ENCODE measurements at regions not wholly inside any gene's neighbourhood (a gene's known extent, or its start where the extent isn't known, plus 50 kb on each side); places are given as distances from the start of the nearest gene placed in this dataset.

DNA sequence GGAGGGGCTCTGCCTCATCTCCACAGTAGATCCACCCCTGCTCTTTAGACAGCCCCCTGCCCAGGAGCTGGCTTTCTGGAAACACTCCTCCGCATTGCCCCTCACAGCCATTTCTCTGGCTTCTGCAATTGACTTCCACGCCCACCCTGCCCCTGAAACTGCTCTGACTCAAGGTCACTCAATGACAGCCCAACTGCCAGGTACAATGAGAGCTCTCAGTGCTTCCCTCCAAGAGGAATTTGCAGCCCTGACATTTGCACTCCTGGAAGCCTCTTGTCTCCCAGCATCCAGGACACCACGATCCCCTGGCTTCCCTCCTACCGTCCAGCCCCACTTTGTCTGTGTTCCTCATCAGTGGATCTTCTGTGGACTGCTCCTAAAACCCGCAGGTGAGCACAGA, 421.5 kb downstream of the SOX9 start:
- Histone ChIP-seq H3K79me2 (ENCODE audit: insufficient read depth, low read length) (no peaks in the 10 kb centered on the region), H4K20me1 (ENCODE audit: insufficient read depth, low read length) (no peaks in the 10 kb centered on the region), H3K27ac (ENCODE audit: low read depth in 1 of 2, low read length in 2 of 2) (no peak overlapping the region), H3K27me3 (ENCODE audit: control insufficient read depth in 2 of 2, insufficient read depth in 2 of 2, low read length in 2 of 2) (peaks cover 3 to 12% of the 10 kb centered on the region in 2 donors), H3K9me3 (replicated peaks in 1 of 2; ENCODE audit: control insufficient read depth in 1 of 2, insufficient read depth in 1 of 2, low read length in 2 of 2) (no peaks in the 10 kb centered on the region), H3K4me1 (ENCODE audit: control insufficient read depth in 1 of 2, insufficient read depth in 2 of 2, low read length in 2 of 2) (no peaks in the 10 kb centered on the region), H3K4me3 (replicated peaks in 1 of 3; ENCODE audit: low read depth in 2 of 3, low read length in 3 of 3) (no peak overlapping the region), H2AFZ (ENCODE audit: insufficient read depth, low read depth, low read length, poor library complexity, severe bottlenecking) (no peak overlapping the region), H3K9ac (ENCODE audit: insufficient read depth, low read length, poor library complexity, severe bottlenecking) (no peak overlapping the region), H3K4me2 (replicated peaks; ENCODE audit: extremely low read depth, low read length, poor library complexity, severe bottlenecking) (no peak overlapping the region), H3K36me3 (replicated peaks in 1 of 2; ENCODE audit: control insufficient read depth in 1 of 2, insufficient read depth in 2 of 2, low read length in 2 of 2) (no peaks in the 10 kb centered on the region)
- Mint-ChIP-seq H3K9me3 (peaks cover 0 to 12% (median 2%) of the 10 kb centered on the region in 7 donors), H3K4me1 (peaks cover 6% of the 10 kb centered on the region), H3K36me3 (no peaks in the 10 kb centered on the region), H3K4me3 (no peak overlapping the region), H3K27ac (no peak overlapping the region), H3K27me3 (ENCODE audit: low read depth in 3 of 3) (peaks cover 22 to 38% (median 22%) of the 10 kb centered on the region in 3 donors)
- DNase-seq = no peak
- TF ChIP-seq, protein P1, sequence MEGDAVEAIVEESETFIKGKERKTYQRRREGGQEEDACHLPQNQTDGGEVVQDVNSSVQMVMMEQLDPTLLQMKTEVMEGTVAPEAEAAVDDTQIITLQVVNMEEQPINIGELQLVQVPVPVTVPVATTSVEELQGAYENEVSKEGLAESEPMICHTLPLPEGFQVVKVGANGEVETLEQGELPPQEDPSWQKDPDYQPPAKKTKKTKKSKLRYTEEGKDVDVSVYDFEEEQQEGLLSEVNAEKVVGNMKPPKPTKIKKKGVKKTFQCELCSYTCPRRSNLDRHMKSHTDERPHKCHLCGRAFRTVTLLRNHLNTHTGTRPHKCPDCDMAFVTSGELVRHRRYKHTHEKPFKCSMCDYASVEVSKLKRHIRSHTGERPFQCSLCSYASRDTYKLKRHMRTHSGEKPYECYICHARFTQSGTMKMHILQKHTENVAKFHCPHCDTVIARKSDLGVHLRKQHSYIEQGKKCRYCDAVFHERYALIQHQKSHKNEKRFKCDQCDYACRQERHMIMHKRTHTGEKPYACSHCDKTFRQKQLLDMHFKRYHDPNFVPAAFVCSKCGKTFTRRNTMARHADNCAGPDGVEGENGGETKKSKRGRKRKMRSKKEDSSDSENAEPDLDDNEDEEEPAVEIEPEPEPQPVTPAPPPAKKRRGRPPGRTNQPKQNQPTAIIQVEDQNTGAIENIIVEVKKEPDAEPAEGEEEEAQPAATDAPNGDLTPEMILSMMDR (IDR thresholded peaks at IDR 0.05) = no peak
- 85% methylated on average over 5 of the region's 5 CpGs for WGBS (ENCODE audit: insufficient coverage)
- intact Hi-C loops (cut with micrococcal nuclease) = loop anchor here in 1 of 2 donors (5.0 kb wide), 1 partner anchor 1905 kb away; no protein-coding TSS in a partner anchor

DNA sequence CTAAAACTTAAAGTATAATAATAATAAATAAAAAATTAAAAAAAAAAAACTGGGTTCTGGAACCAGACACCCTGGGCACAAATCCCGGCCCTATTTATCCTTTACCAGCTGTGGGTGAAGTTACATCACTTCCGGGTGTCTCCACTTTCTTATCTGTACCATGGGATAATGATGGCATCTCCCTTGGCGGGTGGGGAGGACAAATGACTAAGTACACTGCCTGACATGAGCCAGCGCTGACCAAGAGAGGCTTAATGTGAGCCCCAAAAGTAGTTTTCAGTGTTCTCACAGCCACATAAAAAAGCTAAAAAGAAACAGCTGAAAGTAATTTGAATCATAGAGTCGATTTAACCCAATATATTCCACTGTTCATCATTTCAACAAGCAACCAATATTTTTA, 424.9 kb downstream of the SOX9 start:
- Mint-ChIP-seq H3K27ac (no peak overlapping the region), H3K27me3 (ENCODE audit: low read depth in 3 of 3) (peaks cover 7 to 20% (median 10%) of the 10 kb centered on the region in 3 donors), H3K36me3 (no peaks in the 10 kb centered on the region), H3K4me3 (no peak overlapping the region), H3K4me1 (no peaks in the 10 kb centered on the region), H3K9me3 (peaks cover 0 to 9% (median 1%) of the 10 kb centered on the region in 7 donors)
- WGBS (ENCODE audit: insufficient coverage) = 100% methylated on average over 4 of the region's 5 CpGs
- Histone ChIP-seq H3K36me3 (replicated peaks in 1 of 2; ENCODE audit: control insufficient read depth in 1 of 2, insufficient read depth in 2 of 2, low read length in 2 of 2) (no peaks in the 10 kb centered on the region), H3K79me2 (ENCODE audit: insufficient read depth, low read length) (no peaks in the 10 kb centered on the region), H3K9ac (ENCODE audit: insufficient read depth, low read length, poor library complexity, severe bottlenecking) (no peak overlapping the region), H3K4me3 (replicated peaks in 1 of 3; ENCODE audit: low read depth in 2 of 3, low read length in 3 of 3) (no peak overlapping the region), H3K27ac (ENCODE audit: low read depth in 1 of 2, low read length in 2 of 2) (no peak overlapping the region), H3K9me3 (replicated peaks in 1 of 2; ENCODE audit: control insufficient read depth in 1 of 2, insufficient read depth in 1 of 2, low read length in 2 of 2) (no peaks in the 10 kb centered on the region), H4K20me1 (ENCODE audit: insufficient read depth, low read length) (no peaks in the 10 kb centered on the region), H3K4me2 (replicated peaks; ENCODE audit: extremely low read depth, low read length, poor library complexity, severe bottlenecking) (no peak overlapping the region), H2AFZ (ENCODE audit: insufficient read depth, low read depth, low read length, poor library complexity, severe bottlenecking) (no peak overlapping the region), H3K4me1 (ENCODE audit: control insufficient read depth in 1 of 2, insufficient read depth in 2 of 2, low read length in 2 of 2) (no peaks in the 10 kb centered on the region), H3K27me3 (ENCODE audit: control insufficient read depth in 2 of 2, insufficient read depth in 2 of 2, low read length in 2 of 2) (no peaks in the 10 kb centered on the region)
- DNase-seq = no peak
- TF ChIP-seq, protein P1 (IDR thresholded peaks at IDR 0.05) = no peak
- intact Hi-C loops (cut with micrococcal nuclease) = no loop called here
